Ectodermal cell (in vitro differentiated cells): ENCODE measurements at regions not wholly inside any gene's neighbourhood (a gene's known extent, or its start where the extent isn't known, plus 50 kb on each side); places are given as distances from the start of the nearest gene placed in this dataset.

Experiments
- H3K27ac ChIP-seq: 2 replicates; pipeline ENCODE4 v1.7.0; 2013; ENCODE audit warnings: mild to moderate bottlenecking, low read depth, low read length; ENCODE audit not compliant: insufficient read depth, poor library complexity, severe bottlenecking
- H3K27me3 ChIP-seq: 2 replicates; pipeline ENCODE4 v1.7.0; 2013; ENCODE audit warnings: mild to moderate bottlenecking, low read length; ENCODE audit not compliant: insufficient read depth, control insufficient read depth, poor library complexity, severe bottlenecking
- H3K36me3 ChIP-seq: one replicate; pipeline ENCODE4 v1.7.0; 2013; ENCODE audit warnings: low read length; ENCODE audit not compliant: control insufficient read depth, insufficient read depth
- H3K4me1 ChIP-seq: one replicate; pipeline ENCODE4 v1.7.0; 2013; ENCODE audit warnings: low read length; ENCODE audit not compliant: control insufficient read depth, insufficient read depth
- H3K4me3 ChIP-seq: 2 replicates; pipeline ENCODE4 v1.7.0; 2013; ENCODE audit warnings: low read depth, low read length, control low read depth; ENCODE audit not compliant: insufficient read depth
- H3K9me3 ChIP-seq: 2 replicates; pipeline ENCODE4 v1.7.0; 2013; ENCODE audit warnings: mild to moderate bottlenecking, low read length, moderate library complexity; ENCODE audit not compliant: control insufficient read depth
- WGBS, 2 experiments: methylation state at CpG; one replicate each; pipeline ENCODE4 v1.1.7; 2013; ENCODE audit warnings: missing lambda C conversion rate in 2 of 2; 5-methylcytosine and 5-hydroxymethylcytosine counted together

DNA sequence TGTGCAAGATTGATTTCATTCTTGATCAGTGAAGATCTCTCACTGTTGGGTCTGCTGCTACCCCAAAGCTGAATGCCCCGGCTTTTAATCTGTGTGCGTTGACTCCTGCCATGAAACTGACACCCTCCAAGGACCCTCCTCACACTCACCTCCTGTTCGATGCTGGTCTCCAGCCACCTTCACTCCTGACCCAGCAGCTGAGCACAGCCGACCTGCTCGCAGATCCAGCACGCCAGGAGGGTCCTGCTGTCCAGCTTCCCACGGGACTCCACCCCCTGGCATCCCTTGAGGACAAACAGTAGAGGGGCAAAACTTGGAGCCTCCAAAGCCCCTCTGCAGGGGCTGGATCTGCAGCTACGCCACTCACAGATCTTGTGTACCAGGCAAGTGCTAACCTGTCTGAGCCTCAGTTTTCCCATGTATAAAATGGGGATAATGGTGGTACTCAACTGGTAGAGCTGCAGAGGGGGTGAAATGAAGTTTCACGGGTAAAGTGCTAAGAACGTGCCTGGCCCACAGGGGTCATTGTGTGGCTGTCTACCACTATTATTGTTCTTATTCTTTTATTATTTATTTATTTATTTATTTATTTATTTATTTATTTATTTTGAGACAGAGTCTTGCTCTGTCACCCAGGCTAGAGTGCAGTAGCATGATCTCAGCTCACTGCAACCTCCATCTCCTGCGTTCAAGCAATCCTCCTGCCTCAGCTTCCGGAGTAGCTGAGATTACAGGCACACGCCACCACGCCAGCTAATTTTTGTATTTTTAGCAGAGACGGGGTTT lies 178.0 kb downstream of the PHETA1 start:
- H3K27ac ChIP-seq, result no peak overlapping the region
- WGBS, 2 experiments, result 92 to 95% methylated on average over 14 to 15 of the region's 15 CpGs
- no peaks in the 10 kb centered on the region for H3K4me1 ChIP-seq
- no peaks in the 10 kb centered on the region for H3K36me3 ChIP-seq
- H3K9me3 ChIP-seq, result no peaks in the 10 kb centered on the region
- no peak overlapping the region for H3K4me3 ChIP-seq
- H3K27me3 ChIP-seq, result no peaks in the 10 kb centered on the region

DNA sequence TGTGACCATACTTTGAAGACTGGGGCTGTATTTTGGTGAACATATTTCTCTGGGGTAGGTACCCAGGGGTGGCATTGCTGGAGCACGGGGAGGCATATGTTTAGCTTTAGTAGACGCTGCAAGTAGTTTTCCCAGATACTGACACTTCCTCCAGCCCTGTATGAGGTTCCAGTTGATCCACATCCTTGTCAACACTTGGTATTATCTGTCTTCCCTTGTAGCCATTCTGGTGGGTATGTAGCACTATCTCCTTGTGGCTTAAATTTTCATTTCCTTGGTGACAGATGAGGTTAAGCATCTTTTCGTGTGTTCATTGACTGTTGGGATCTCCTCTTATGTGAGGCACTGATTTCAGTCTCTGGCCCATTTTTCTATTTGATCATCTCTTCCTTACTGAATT lies 179.1 kb downstream of the PHETA1 start:
- H3K27me3 ChIP-seq, result no peaks in the 10 kb centered on the region
- H3K27ac ChIP-seq, result no peak overlapping the region
- 90 to 93% methylated on average over 3 of the region's 3 CpGs for WGBS, 2 experiments
- H3K4me1 ChIP-seq, result no peaks in the 10 kb centered on the region
- no peaks in the 10 kb centered on the region for H3K9me3 ChIP-seq
- no peaks in the 10 kb centered on the region for H3K36me3 ChIP-seq
- H3K4me3 ChIP-seq, result no peak overlapping the region

DNA sequence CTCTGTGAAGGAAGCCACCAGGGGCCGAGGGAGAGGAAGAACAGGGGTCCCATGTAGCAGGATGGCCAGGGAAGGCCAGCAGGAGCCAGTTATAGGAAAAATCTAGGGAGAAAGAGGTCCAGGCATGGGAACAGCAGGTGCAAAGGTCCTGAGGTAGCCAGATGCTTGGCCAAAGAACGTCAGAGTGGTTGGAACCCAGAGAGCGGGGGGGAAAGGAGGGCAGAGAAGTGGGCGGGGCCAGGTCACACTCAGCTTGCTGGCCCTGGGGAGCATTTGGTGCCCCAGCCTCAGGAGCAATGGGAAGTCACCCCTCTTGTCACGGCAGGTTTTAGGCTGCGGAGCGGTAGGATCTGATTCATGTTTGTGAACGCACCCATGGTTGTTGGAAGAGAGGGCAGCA lies 180.5 kb downstream of the PHETA1 start:
- no peaks in the 10 kb centered on the region for H3K9me3 ChIP-seq
- WGBS, 2 experiments, result 91 to 93% methylated on average over 8 of the region's 8 CpGs
- no peaks in the 10 kb centered on the region for H3K27me3 ChIP-seq
- no peaks in the 10 kb centered on the region for H3K36me3 ChIP-seq
- H3K4me3 ChIP-seq, result no peak overlapping the region
- H3K27ac ChIP-seq, result no peak overlapping the region
- H3K4me1 ChIP-seq, result no peaks in the 10 kb centered on the region

DNA sequence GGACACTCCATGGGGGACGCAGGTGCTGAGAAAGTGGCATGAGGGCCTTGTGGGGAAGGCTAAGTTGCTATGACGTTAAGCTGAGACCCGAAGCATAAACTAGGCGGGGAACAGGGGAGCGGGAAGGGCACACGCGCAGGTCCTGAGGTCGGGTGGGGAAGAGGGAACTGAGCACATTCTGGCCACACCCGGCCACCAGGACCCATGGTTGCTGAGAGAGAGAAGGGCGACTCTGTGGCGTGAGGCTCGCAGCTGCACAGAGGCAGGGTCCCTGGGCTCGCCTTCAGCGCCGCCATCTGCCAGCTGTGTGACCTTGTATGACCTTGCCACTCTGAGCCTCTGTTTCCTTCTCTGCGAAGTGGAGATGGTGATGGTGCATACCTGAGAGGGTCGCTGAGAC lies 182.5 kb downstream of the PHETA1 start:
- H3K27ac ChIP-seq, result no peak overlapping the region
- no peaks in the 10 kb centered on the region for H3K4me1 ChIP-seq
- H3K36me3 ChIP-seq, result no peaks in the 10 kb centered on the region
- no peak overlapping the region for H3K4me3 ChIP-seq
- H3K27me3 ChIP-seq, result no peaks in the 10 kb centered on the region
- no peaks in the 10 kb centered on the region for H3K9me3 ChIP-seq
- WGBS, 2 experiments, result 93 to 95% methylated on average over 16 to 17 of the region's 17 CpGs

DNA sequence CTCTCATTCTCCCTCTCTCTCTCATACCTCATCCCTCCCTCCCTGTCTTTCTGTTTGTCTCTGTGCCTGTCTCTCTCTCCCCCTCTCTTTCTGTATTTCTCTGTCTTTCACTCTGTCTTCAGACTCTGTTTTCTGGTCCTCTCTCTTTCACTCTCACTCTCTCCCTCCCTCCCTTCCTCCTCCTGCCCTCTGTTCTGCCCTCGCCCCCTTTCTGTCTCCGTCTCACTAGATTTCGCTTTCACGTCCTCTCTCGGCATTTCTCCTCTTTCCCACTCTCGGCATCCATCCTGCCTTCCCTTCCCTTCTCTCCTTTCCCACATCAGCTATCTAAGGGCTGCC lies 183.0 kb downstream of the PHETA1 start:
- WGBS, 2 experiments, result 83 to 88% methylated on average over 6 of the region's 6 CpGs

DNA sequence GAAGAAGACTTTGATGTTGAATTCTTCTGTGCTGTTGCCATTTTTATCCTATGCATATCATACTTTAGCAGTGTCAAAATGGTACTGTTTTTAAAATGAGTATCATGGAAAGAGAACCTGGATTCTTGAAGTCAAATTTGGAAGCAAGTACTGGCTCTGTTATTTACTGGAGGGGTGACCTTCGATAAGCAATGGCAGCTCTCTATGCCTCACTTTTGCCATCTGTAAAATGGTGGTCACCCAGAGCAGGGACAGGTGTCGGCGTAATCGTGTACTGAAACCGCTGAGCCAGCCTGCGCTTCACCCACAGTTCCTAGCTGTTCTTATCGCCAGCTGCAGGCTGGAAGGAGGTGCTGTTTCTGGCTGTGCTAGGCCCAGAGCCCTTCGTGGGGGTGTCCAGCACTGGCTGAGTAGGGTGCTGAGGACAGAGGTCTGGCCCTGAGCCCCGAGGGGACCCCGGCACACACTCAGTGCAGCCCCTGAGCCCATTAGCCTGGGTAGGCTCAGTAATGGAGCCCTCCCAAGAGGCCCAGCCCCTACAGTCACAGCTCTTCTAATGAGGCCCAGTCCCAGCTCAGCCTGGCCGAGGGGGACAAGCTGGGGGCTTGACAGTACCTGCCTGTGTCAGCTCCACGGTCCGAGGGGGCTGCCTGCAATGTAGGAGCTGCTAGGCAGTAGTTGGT lies 183.5 kb downstream of the PHETA1 start:
- H3K27ac ChIP-seq, result no peak overlapping the region
- WGBS, 2 experiments, result 88 to 91% methylated on average over 13 of the region's 13 CpGs
- H3K4me1 ChIP-seq, result no peaks in the 10 kb centered on the region
- H3K4me3 ChIP-seq, result no peak overlapping the region
- H3K9me3 ChIP-seq, result no peaks in the 10 kb centered on the region
- H3K27me3 ChIP-seq, result no peaks in the 10 kb centered on the region
- no peaks in the 10 kb centered on the region for H3K36me3 ChIP-seq

More for the DNA sequence above, 183.0 kb downstream of the PHETA1 start:
- no peaks in the 10 kb centered on the region for H3K9me3 ChIP-seq
- no peak overlapping the region for H3K4me3 ChIP-seq
- H3K4me1 ChIP-seq, result no peaks in the 10 kb centered on the region
- H3K27ac ChIP-seq, result no peak overlapping the region
- H3K36me3 ChIP-seq, result no peaks in the 10 kb centered on the region
- H3K27me3 ChIP-seq, result no peaks in the 10 kb centered on the region

DNA sequence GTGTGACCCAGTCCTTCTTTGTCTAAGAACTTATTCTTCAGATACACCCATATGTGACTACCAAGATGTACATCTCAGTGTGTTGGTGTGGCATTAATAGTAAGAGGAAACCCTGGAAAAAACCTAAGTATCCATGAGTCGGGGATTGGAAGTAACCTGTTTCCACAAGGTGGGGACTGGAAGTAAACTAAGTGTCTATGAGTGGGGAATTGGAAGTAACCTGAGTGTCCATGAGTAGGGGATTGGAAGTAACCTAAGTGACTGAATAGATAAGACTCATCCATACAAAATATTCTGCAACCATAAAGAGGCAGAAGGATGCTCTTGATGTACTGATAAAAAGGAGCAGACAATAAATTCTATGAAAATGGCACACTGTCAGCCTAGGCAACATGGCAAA lies 184.7 kb downstream of the PHETA1 start:
- Histone ChIP-seq H3K4me3 (no peak overlapping the region), H3K36me3 (no peaks in the 10 kb centered on the region), H3K4me1 (no peaks in the 10 kb centered on the region), H3K9me3 (no peaks in the 10 kb centered on the region), H3K27ac (no peak overlapping the region), H3K27me3 (no peaks in the 10 kb centered on the region)
- WGBS, 2 experiments, result 92 to 100% methylated on average over 1 of the region's 1 CpG

DNA sequence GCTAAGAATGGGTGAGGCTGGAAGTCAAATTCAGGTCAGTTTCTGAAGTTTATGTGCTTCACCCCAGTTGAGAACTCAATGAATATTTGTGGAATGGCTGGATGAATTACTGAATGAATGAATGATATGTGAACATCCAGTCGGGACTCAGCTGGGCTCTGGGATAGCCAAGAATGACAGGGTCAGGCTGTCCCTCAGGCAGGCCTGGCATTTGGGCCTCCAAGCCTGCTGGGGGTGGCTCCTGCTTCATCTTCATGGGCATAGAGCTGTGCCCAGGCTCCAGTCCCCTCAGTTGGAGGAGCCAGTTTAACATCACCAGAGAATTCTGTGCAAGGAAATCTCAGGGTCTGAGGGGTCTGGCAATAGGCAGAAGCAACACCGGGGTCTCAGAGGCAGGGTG lies 185.8 kb downstream of the PHETA1 start:
- H3K9me3 ChIP-seq, result no peaks in the 10 kb centered on the region
- 95 to 98% methylated on average over 2 of the region's 2 CpGs for WGBS, 2 experiments
- no peak overlapping the region for H3K4me3 ChIP-seq
- H3K27me3 ChIP-seq, result no peaks in the 10 kb centered on the region
- no peaks in the 10 kb centered on the region for H3K36me3 ChIP-seq
- H3K27ac ChIP-seq, result no peak overlapping the region
- no peaks in the 10 kb centered on the region for H3K4me1 ChIP-seq

DNA sequence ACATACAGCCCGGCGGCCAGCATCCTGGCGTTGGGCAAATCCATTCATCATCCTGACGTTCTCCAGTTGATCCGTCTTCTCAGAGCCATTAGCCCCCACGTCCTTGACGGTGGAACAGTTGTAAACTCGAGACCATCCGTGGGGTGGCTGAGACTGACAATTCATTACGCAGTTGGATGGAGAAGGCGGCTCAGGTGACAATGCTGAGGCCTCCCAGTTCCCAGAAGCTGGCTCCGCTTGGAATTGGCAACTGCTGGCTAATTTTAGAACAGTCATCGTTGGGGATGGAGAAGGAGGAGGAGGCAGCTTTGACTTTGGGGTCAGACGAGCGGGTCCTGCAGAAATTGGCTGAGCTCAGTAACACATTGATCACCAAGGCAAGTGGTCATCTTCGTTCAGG lies 186.5 kb downstream of the PHETA1 start:
- WGBS, 2 experiments, result 91% methylated on average over 16 of the region's 16 CpGs
- H3K27me3 ChIP-seq, result no peaks in the 10 kb centered on the region

DNA sequence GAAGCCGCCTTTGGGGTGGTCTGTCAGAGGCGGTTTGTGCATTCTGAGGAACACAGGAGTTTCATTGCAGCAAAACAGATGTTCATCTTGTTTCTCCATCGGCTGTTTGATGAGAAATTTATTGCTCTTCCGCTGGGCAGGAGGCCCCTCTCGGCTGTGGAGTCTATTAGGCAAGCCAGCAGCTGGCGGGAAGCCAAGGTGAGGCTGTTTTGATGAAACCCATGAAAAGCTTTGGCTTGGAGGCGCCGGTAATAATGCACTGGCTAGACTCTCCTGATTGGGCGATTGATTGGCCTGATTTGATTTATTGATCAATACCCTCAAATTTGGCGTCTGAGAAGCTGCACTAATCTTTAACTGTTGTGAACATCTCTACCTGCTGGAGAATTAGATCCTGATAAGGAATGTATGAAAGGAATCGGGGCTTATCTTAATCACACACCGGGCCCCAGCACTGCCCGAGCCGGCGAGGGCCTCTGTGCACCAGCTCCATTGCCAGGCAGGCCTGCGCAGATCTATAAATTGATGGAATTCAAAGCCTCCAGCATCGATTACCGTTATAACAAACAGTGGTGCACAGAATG lies 187.7 kb downstream of the PHETA1 start:
- WGBS, 2 experiments, result 94% methylated on average over 18 of the region's 18 CpGs
- Histone ChIP-seq H3K4me3 (no peak overlapping the region), H3K27me3 (no peaks in the 10 kb centered on the region), H3K4me1 (no peaks in the 10 kb centered on the region), H3K27ac (no peak overlapping the region), H3K36me3 (no peaks in the 10 kb centered on the region), H3K9me3 (no peaks in the 10 kb centered on the region)

More for the DNA sequence above, 186.5 kb downstream of the PHETA1 start:
- no peaks in the 10 kb centered on the region for H3K9me3 ChIP-seq
- H3K27ac ChIP-seq, result no peak overlapping the region
- H3K36me3 ChIP-seq, result no peaks in the 10 kb centered on the region
- H3K4me1 ChIP-seq, result no peaks in the 10 kb centered on the region
- H3K4me3 ChIP-seq, result no peak overlapping the region
